ENCODE measurements at regions not wholly inside any gene's neighbourhood (a gene's known extent, or its start where the extent isn't known, plus 50 kb on each side); places are given as distances from the start of the nearest gene placed in this dataset.
"Not testable (repeated sequence)": the region's sequence is repeated elsewhere in the genome, so short reads cannot be mapped to it uniquely, and the experiment has no call there.

DNA sequence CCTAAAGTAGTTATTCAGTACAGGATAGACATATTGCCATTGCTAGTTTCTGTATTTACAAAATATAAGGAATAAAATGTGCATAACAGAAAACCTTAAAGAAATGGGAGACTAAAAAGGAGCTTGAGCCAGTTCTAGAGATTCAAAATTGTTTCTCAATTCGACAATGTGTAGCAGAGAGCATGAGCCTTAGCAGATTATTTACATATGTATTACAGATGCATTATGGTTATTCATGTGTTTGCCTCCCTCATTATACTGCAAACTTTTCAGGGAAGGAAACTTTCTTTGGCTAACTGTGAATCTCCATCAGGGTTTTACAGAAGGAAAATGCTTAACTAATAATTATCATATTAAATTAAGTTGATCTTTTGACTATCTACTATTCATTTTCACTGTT, 854.4 kb upstream of the SLC39A10 start (continued):
- TF ChIP-seq, protein P1, sequence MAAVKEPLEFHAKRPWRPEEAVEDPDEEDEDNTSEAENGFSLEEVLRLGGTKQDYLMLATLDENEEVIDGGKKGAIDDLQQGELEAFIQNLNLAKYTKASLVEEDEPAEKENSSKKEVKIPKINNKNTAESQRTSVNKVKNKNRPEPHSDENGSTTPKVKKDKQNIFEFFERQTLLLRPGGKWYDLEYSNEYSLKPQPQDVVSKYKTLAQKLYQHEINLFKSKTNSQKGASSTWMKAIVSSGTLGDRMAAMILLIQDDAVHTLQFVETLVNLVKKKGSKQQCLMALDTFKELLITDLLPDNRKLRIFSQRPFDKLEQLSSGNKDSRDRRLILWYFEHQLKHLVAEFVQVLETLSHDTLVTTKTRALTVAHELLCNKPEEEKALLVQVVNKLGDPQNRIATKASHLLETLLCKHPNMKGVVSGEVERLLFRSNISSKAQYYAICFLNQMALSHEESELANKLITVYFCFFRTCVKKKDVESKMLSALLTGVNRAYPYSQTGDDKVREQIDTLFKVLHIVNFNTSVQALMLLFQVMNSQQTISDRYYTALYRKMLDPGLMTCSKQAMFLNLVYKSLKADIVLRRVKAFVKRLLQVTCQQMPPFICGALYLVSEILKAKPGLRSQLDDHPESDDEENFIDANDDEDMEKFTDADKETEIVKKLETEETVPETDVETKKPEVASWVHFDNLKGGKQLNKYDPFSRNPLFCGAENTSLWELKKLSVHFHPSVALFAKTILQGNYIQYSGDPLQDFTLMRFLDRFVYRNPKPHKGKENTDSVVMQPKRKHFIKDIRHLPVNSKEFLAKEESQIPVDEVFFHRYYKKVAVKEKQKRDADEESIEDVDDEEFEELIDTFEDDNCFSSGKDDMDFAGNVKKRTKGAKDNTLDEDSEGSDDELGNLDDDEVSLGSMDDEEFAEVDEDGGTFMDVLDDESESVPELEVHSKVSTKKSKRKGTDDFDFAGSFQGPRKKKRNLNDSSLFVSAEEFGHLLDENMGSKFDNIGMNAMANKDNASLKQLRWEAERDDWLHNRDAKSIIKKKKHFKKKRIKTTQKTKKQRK (IDR thresholded peaks at IDR 0.05; ENCODE audit: low read length) = no peak
- TF ChIP-seq, protein P2, sequence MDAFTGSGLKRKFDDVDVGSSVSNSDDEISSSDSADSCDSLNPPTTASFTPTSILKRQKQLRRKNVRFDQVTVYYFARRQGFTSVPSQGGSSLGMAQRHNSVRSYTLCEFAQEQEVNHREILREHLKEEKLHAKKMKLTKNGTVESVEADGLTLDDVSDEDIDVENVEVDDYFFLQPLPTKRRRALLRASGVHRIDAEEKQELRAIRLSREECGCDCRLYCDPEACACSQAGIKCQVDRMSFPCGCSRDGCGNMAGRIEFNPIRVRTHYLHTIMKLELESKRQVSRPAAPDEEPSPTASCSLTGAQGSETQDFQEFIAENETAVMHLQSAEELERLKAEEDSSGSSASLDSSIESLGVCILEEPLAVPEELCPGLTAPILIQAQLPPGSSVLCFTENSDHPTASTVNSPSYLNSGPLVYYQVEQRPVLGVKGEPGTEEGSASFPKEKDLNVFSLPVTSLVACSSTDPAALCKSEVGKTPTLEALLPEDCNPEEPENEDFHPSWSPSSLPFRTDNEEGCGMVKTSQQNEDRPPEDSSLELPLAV (CRISPR knock-in tag; conservative IDR thresholded peaks at IDR 0.05; ENCODE audit: low read depth) = no peak
- no peak for TF ChIP-seq RXRA (CRISPR knock-in tag; IDR thresholded peaks at IDR 0.05)
- TF ChIP-seq CENPX (CRISPR knock-in tag; IDR thresholded peaks at IDR 0.05) = no peak
- TF ChIP-seq ZNF333 (CRISPR knock-in tag; IDR thresholded peaks at IDR 0.05; ENCODE audit: borderline replicate concordance) = no peak

DNA sequence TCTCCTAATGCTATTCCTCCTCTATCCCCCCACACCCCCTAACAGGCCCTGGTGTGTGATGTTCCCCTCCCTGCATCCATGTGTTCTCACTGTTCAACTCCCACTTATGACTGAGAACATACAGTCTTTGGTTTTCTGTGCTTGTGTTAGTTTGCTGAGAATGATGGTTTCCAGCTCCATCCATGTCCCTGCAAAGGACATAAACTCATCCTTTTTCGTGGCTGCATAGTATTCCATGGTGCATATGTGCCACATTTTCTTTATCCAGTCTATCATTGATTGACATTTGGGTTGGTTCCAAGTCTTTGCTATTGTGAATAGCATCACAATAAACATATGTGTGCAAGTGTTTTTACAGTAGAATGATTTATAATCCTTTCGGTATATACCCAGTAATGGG, 870.0 kb upstream of the SLC39A10 start:
- H3K9me3 ChIP-seq (ENCODE audit: low read length); BruUV-seq (replicated peaks); CTCF ChIA-PET (ENCODE audit: low intra/inter-chr PET ratio, low total read pairs); H3K9ac ChIP-seq (ENCODE audit: insufficient read depth, low read depth, low read length); H3K4me3 ChIP-seq (replicated peaks in 1 of 3; ENCODE audit: insufficient read depth in 1 of 3, low read depth in 2 of 3, low read length in 3 of 3); in situ Hi-C loops (cut with HindIII; ENCODE audit: extremely low pct_ligation_motif_present, low pct_unique_long_range_greater_than_20kb); H3K79me2 ChIP-seq (ENCODE audit: insufficient read depth, low read length); H3K36me3 ChIP-seq (replicated peaks in 1 of 2; ENCODE audit: control insufficient read depth in 1 of 2, insufficient read depth in 2 of 2, low read length in 2 of 2); H3K4me2 ChIP-seq (ENCODE audit: low read depth, low read length); POLR2A ChIA-PET; H2AFZ ChIP-seq (ENCODE audit: low read length); DNase-seq (ENCODE audit: low spot score); intact Hi-C loops (cut with micrococcal nuclease; ENCODE audit: unreplicated experiment); FAIRE-seq; ATAC-seq; H3K27ac ChIP-seq (ENCODE audit: extremely low read length, insufficient read depth, low read length); H3K27me3 ChIP-seq (ENCODE audit: control insufficient read depth in 1 of 2, insufficient read depth in 2 of 2, low read length in 2 of 2); H4K20me1 ChIP-seq (ENCODE audit: insufficient read depth, low read length); H3K4me1 ChIP-seq (ENCODE audit: insufficient read depth, low read length): not testable (repeated sequence)
- WGBS (ENCODE audit: low lambda C conversion rate) = 31% methylated on average over 2 of the region's 2 CpGs
